Right renal cortex interstitium (tissue), 3 donors: ENCODE measurements at regions not wholly inside any gene's neighbourhood (a gene's known extent, or its start where the extent isn't known, plus 50 kb on each side); places are given as distances from the start of the nearest gene placed in this dataset.

Source experiments
- DNase-seq, 3 donors: peaks; one replicate each; pipeline ENCODE4 v3.0.0-alpha.2; 2013; ENCODE audit warnings: low read depth in 3 of 3, low spot score in 2 of 3

DNA sequence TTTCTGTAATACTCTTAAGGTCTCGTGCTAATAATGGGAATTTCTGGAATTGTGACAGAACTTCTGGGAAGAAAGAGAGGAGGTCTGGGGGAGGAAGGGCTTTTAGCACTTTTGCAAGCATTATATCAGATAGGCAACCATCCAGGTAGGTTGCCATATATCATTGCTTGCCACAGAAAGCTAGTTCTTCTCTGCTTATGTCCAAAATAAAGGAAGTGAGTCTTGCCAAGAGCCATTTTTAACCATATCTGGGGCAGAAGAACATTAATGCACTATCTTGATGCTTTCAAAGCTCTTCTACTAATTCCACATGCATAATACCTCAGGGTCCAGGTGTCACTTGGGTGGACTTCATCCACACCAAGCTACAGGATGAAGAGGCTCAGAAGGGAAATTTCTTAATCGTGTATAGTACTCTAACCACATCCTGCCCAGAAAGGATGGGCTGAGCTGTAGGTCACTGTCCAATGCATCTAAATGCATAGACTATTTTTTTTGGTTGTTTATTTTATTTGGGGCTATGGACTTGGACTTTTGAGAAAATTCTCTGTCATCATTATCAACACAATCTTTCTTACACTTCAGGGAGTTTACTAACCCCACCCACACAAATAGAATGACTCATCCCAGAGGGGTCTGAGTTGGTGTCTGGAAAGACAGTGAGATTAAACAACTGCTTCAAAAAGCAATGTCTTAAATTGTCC, 68.9 kb upstream of the ADO start:
- DNase-seq = no peak

DNA sequence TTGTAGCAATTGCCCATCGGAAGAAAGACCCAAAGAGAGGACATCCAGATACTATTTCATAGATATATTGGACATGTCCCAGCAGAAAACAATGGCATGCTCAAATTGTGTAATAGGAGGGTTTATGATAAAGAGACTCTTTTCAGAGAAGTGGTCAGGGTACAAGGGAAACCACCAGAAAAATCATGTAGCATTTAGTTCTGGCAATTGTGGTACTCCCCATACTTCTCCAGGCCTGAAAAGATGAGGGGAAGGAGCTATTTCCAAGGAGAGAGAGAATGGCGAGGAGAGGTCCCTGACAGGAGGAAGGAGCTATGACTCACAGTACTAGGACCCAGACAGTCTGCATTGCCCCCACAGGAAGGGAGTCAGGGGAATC, 68.4 kb upstream of the ADO start:
- no peak for DNase-seq

GRCh38 chr10:62738916-62739315, 65.6 kb upstream of the ADO start:
- DNase-seq = no peak

GRCh38 chr10:62740885-62741745, 63.4 kb upstream of the ADO start:
- DNase-seq = no peak

DNA sequence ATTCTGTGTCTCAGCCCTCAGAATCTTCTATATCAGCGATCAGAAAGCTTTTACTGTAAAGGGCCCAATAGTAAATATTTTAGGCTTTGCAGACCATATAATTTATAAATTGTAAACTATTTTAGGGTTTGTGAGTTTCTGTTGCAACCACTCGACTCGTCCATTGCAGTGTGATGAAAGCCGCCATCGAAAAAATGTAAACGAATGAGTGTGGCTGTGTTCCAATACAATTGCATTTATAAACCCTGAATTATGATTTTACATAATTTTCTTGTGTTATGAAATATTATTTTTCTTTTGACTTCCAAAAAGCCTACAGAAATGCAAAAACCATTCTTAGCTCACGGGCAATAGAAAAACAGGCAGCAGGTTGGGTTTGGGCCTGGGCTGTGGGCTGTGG, 62.5 kb upstream of the ADO start:
- no peak for DNase-seq

DNA sequence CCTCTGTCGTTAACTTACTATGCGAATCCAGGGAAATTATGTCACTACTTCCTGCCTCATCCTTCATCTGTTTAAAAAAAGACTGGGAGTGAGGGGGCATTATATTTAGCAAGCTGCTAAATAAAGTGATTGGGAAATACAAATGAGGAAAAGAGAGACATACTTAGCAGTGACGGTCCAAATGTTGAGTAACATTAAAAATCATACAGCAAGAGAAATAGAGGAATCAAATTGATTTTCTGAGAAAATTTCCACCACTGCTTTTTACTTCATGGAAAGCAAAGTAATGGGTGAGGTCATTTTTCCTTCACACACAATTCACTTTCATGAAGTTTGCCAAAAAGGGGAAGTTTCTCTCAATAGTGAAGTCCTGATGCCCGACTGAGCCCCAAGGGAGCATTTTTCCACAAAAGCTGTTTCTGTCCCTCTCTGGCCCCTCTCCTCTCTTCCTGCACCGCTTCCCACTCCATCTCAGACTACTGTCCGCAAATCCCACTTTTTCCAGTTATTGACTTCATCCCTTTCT, 61.9 kb upstream of the ADO start:
- DNase-seq = no peak

DNA sequence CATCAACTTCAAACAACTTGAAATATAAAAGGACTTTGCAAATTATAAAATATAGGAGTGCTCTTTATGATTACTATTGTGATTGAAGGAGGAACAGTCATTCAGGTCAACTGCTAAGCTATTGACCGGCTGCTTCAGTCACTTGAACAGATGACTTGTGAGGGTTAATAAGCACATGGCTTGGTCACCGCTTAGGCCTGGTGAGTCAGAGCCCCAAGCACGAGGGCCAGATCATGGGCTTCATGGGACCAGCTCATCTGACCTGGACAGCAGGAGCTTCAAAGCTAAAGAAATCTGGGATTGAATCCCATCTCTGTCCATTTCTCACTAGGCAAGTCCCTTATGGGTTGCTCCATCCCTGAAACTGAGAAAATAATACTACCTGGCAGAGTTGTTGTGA, 60.4 kb upstream of the ADO start:
- DNase-seq = no peak

DNA sequence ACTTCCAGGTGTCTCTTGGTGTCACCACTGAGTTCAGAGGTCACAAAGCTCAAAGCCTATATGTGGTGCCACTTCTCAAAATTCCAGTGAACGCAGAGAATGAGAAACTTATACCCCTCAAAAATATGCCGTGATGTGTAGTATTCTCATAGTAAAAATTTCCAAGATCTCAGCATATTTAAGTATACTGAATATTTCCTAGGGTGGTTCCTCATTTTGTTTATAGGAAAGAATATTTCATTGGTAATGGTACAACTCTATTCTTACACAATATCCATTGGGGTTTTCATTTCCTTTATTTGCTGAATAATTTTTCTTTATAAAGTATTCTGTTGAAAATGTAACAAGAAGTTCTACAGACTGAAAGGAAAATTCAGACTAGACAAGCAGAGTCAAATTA, 58.9 kb upstream of the ADO start:
- no peak for DNase-seq

DNA sequence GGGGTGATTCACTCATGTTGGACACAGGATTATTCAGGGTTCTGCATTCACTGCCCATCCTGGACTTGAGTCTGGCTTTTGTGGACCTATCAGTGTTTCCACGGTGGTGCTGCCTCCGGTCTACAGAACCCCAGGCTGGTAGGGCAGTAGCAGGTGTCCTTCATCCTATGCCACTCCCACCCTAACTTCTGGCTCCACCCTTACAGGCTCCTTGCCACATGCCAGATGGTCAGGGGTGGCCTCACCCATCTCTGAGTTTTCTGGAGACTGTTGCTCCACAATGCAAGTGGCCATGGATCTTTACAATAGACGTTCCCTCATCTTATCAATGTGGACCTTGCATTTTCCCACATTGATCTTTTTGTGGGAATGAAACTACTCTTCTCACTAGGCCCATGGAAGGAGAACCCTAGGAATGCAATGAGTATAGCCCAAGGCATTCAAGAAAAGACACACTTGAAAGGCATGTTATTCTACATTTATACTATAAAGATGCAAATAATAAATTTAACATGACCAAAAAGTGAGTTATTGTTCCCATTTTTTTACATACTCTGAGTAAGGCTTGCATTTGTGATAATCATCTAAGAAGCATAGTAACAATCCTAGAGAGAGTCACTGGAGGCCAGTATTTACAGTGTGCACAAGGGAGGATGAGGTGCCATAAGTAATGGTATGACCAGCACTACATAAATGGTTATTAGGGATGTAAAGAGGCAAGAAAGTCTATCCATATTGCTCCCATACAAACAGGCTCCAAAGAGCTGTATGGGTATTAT, 57.4 kb upstream of the ADO start:
- no peak for DNase-seq

GRCh38 chr10:62748386-62748785, 56.1 kb upstream of the ADO start:
- DNase-seq = no peak

GRCh38 chr10:62749093-62749683, 55.3 kb upstream of the ADO start:
- DNase-seq = no peak
